Mucosa of descending colon (tissue), 3 donors: ENCODE measurements at regions not wholly inside any gene's neighbourhood (a gene's known extent, or its start where the extent isn't known, plus 50 kb on each side); places are given as distances from the start of the nearest gene placed in this dataset.

Experiments
- ATAC-seq: fragments of 200-7000 bp; cut with Tn5 transposase; one replicate; pipeline ENCODE4 v1.9.1; 2020; ENCODE audit warnings: mild to moderate bottlenecking, moderate library complexity
- DNase-seq, 3 donors: peaks; one replicate each; pipeline ENCODE4 v3.0.0-alpha.2; 2020
- H3K36me3 ChIP-seq: fragments of 200-600 bp; one replicate; pipeline ENCODE4 v1.8.0; 2021; ENCODE audit warnings: low read depth, mild to moderate bottlenecking
- H3K4me1 ChIP-seq: fragments of 200-600 bp; one replicate; pipeline ENCODE4 v1.8.0; 2021; ENCODE audit warnings: low read depth, mild to moderate bottlenecking
- H3K4me3 ChIP-seq: fragments of 200-600 bp; one replicate; pipeline ENCODE4 v1.8.0; 2021; ENCODE audit warnings: mild to moderate bottlenecking
- H3K9me3 ChIP-seq: fragments of 200-600 bp; one replicate; pipeline ENCODE4 v1.8.0; 2021; ENCODE audit warnings: mild to moderate bottlenecking
- intact Hi-C, 2 donors: fragments of 100-400 bp; cut with DNase I in 1 of 2; cut with micrococcal nuclease in 1 of 2; formaldehyde crosslinking; loops; one replicate each; pipeline versions ENCODE4 v1.11.0 to v1.11.1; 2022; cut with DNase I, micrococcal nuclease
- TF ChIP-seq, protein P1 (sequence below): fragments of 200-600 bp; IDR thresholded peaks from one replicate; pipeline ENCODE4 v1.8.0; 2022; ENCODE audit warnings: antibody characterized with exemption, mild to moderate bottlenecking
- donor health status: DM: no; HTN: no; CAD: no; lungs with moderate emphysema.
- donor health status: DM: no; HTN: no; CAD: no.
- donor health status: DM: no; HTN: yes; CAD: no.

DNA sequence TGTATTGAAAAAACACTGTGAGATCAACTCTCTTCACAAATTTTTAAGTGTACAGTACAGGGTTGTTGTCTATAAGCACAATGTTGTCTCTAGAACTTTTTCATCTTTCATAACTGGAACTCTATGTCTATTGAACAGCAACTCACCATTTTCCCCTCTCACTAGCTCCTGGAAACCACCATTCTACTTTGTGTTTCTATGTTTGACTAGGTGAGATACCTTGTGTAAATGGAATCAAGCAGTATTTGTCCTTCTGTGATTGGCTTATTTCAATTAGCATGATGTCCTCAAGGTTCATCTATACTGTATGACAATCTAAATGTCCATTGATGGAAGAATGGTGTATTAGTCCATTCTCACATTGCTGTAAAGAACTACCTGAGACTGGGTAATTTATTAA lies 210.1 kb upstream of the FUT9 start:
- H3K36me3 ChIP-seq: no peaks in the 10 kb centered on the region
- no peaks in the 10 kb centered on the region for H3K9me3 ChIP-seq
- ATAC-seq (no peak), DNase-seq (no peak)
- TF ChIP-seq, protein P1, sequence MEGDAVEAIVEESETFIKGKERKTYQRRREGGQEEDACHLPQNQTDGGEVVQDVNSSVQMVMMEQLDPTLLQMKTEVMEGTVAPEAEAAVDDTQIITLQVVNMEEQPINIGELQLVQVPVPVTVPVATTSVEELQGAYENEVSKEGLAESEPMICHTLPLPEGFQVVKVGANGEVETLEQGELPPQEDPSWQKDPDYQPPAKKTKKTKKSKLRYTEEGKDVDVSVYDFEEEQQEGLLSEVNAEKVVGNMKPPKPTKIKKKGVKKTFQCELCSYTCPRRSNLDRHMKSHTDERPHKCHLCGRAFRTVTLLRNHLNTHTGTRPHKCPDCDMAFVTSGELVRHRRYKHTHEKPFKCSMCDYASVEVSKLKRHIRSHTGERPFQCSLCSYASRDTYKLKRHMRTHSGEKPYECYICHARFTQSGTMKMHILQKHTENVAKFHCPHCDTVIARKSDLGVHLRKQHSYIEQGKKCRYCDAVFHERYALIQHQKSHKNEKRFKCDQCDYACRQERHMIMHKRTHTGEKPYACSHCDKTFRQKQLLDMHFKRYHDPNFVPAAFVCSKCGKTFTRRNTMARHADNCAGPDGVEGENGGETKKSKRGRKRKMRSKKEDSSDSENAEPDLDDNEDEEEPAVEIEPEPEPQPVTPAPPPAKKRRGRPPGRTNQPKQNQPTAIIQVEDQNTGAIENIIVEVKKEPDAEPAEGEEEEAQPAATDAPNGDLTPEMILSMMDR: no peak
- intact Hi-C loops: no loop called here
- no peaks in the 10 kb centered on the region for H3K4me1 ChIP-seq
- H3K4me3 ChIP-seq: no peak overlapping the region

DNA sequence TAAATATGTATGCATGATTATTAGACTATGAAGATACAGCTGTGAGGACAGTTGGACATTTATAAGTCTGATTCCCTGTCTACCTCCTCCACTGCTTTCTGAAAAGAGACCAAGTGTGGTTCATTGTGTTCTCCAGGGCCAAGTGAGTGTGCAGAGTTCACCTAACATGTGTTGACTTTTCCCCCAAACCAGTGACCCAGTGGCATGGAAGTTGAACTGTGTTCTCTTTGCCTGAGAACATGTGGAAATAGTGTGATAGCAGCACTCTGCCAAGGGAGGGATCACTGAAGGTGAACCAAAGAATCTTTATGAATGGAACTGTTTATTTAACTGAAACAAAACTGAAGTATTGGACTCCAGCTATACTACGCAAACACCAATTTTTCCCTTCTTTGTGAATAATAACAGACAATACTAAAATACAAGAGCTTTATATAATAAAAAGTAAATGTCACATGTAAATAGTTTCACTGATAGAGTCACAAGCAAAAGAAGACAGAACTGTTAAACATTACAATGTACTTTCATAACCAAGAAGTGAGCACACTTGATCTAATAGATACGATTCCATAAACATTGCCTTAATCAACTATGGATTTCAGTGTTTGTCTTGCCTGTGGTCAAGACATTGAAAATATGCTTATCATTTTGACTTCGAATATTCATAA lies 200.3 kb upstream of the FUT9 start:
- no peaks in the 10 kb centered on the region for H3K36me3 ChIP-seq
- H3K4me3 ChIP-seq: no peak overlapping the region
- no peaks in the 10 kb centered on the region for H3K4me1 ChIP-seq
- ATAC-seq (no peak), DNase-seq (no peak)
- H3K9me3 ChIP-seq: no peaks in the 10 kb centered on the region
- intact Hi-C loops: no loop called here
- TF ChIP-seq, protein P1: no peak

DNA sequence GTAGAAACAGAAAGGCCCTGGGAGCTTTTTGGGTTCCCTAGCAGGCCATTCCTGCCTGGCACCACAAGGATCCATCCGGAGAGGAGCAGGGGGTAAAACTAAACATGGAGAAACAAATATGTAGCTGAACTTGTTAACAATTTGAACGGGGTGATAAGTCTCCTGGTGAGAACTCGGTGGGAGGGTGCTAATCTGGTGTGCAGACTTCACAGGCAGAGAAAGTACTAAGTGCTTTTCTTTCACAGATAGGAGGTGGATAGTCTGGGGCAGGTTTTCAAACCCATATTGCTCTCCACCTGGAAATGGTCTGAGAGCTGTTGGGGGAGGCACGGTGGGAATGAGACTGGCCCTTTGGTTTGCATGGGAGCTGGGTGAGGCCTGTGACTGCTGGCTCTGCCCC lies 196.3 kb upstream of the FUT9 start:
- Histone ChIP-seq H3K4me3 (no peak overlapping the region), H3K36me3 (no peaks in the 10 kb centered on the region), H3K9me3 (no peaks in the 10 kb centered on the region), H3K4me1 (no peaks in the 10 kb centered on the region)
- intact Hi-C loops: no loop called here
- DNase-seq (no peak), ATAC-seq (no peak)
- TF ChIP-seq, protein P1: no peak

DNA sequence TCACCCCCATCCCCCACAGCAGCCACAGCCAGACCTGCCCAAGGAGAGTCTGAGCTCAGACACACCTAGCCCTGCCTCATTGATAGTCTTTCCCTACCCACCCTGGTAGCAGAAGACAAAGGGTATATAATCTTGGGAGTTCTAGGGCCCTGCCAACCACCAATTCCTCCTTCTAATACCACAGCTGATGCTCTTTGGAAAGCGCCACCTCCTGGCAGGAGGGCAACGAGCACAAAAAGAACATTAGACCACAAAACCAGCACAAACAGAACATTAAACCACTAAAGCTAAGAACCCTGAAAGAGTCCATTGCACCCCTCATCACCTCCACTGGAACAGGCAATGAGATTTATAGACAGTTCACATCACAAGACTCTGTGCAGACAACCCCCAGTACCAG lies 195.8 kb upstream of the FUT9 start:
- no peak for ATAC-seq
- intact Hi-C loops: no loop called here
- H3K4me1 ChIP-seq: no peaks in the 10 kb centered on the region
- no peaks in the 10 kb centered on the region for H3K36me3 ChIP-seq
- TF ChIP-seq, protein P1: no peak
- no peak for DNase-seq
- no peaks in the 10 kb centered on the region for H3K9me3 ChIP-seq
- H3K4me3 ChIP-seq: no peak overlapping the region

DNA sequence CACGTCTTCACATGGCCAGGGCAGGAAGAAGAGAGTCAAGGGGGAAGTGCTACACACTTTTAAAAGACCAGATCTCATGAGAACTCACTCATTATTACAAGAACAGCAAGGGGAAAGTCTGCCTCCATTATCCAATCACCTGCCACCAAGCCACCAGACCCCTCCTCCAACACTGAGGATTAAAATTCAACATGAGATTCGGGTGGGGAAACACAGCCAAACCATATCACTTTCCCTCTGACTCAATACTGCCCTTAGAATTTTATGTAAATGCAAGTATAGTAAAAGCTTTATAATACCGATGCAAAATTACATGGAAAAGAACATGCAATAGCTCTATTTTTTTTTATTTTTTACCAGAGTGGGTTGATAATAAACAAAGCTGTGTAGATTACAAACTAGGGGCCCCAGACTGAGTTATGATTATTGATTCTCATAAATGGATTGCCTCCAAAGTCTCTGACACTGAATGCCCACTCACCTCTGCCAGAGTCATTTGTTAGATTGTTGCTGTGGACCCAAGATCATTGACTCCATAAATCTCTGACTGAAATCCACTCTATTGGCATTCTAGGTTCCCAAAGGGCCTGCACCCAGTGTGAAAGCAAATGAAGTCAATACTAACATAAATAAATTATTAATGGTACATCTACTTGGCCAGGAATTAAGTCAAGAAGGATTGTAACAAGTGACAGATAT lies 184.8 kb upstream of the FUT9 start:
- DNase-seq: no peak
- intact Hi-C loops: no loop called here
- TF ChIP-seq, protein P1: no peak
- Histone ChIP-seq H3K4me1 (no peaks in the 10 kb centered on the region), H3K4me3 (no peak overlapping the region), H3K36me3 (no peaks in the 10 kb centered on the region), H3K9me3 (no peaks in the 10 kb centered on the region)
- no peak for ATAC-seq
